Right lung (tissue), 2 donors: ENCODE measurements at regions not wholly inside any gene's neighbourhood (a gene's known extent, or its start where the extent isn't known, plus 50 kb on each side); places are given as distances from the start of the nearest gene placed in this dataset.
"Not testable (repeated sequence)": the region's sequence is repeated elsewhere in the genome, so short reads cannot be mapped to it uniquely, and the experiment has no call there.

ENCODE experiments used
- DNase-seq, 2 donors: peaks; one replicate each; pipeline ENCODE4 v3.0.0-alpha.2; 2013

- DNase-seq = no peak
Measured at GRCh38 chr7:118938845-118939244, 714.3 kb downstream of the ANKRD7 start.

DNA sequence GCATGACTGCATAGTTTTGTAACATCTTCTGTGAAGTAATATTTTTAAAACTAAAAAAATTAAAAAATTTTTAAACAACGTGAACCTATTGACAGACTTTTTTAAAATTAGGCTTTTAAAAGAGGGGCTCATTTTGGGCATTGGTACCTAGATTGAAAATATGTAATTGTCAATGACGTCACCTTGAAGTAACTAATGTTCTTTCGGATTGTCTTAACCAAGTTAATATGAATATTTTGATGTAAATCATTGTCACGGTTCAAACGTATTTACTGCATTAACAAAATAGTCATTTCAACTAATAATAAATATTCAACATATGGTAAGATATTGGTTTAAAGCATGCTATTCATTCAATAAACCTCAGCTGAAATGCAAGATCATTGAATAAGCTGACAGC is 719.8 kb downstream of the ANKRD7 start:
- no peak for DNase-seq

GRCh38 chr7:118945911-118946682 is 721.6 kb downstream of the ANKRD7 start:
- DNase-seq = no peak

DNA sequence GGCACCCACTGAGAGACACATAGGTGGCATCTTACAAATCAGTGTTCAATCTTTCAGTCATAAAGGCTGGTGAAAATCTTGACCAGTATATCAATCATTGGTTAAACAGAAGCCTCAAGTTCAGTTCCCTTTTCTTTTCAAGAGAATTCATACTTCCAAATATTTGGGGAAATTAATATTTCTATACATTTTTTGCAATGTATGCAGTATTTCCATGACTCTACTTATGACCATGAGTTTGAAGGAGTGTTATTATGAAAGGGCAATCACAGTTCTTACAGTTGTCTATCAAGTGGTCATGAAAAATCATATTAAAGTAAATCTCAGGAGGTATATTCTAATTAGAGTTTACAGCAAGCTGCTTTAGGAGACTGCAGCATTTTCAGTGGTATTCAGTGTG is 724.0 kb downstream of the ANKRD7 start:
- no peak for DNase-seq

DNA sequence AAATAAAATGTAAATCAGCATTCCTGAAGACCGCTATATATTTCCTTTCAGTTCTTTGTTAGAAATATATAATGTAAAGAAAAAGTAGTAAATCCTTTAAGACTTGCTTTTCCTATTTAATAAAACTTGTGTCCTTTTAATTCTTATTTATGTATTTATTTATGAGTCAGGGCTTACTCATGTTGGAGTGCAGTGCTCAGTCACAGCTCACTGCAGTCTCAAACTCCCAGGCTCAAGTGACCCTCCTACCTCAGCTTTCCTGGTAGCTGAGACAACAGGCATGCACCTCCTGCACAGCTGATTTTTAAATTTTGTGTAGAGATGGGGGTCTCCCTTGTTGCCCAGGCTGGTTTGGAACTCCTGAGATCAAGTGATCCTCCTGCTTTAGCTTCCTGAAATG is 724.5 kb downstream of the ANKRD7 start:
- DNase-seq = no peak

- DNase-seq = not testable (repeated sequence)
Measured at GRCh38 chr7:118956285-118956684, 731.8 kb downstream of the ANKRD7 start.

GRCh38 chr7:118969370-118969769 is 744.9 kb downstream of the ANKRD7 start:
- DNase-seq = no peak

GRCh38 chr7:118971706-118972105 is 747.2 kb downstream of the ANKRD7 start:
- no peak for DNase-seq

DNA sequence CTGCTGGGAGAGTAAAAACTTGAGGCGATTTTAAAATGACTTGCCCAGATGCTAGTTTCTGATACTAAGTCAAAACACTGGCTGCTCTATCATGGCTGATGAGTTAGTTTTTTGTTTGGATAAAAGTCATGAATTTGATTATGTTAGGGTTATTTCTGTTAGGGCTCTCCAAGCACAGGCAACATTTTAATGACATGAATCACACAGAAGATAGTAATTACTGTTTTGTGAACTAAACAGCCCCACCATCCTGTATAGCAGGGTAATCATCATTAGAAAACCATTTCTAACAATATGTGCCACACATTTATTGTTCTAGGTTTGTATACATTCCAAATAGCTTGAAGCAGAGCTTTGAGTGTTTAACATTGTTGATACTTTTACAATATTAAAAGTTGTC is 750.3 kb downstream of the ANKRD7 start:
- no peak for DNase-seq

DNA sequence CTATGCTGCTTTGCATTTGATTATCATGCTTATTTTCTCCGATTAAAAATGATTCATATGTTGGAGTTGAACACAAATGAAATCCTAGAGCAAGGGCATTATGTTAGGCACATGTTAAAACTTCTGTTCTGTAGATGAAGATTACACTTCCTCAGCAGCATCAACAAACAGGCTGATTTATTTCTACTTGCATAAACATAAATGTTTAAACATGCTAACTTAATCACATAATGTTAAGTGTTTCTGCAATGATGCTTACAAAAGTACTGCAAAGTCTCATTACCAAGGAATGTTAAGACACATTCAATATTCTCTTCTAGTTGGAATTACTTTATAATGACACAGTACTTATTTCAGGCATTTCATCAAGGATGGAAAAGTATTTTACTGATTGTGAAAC is 770.8 kb downstream of the ANKRD7 start:
- peak; percentile 69 to 81 for DNase-seq

DNA sequence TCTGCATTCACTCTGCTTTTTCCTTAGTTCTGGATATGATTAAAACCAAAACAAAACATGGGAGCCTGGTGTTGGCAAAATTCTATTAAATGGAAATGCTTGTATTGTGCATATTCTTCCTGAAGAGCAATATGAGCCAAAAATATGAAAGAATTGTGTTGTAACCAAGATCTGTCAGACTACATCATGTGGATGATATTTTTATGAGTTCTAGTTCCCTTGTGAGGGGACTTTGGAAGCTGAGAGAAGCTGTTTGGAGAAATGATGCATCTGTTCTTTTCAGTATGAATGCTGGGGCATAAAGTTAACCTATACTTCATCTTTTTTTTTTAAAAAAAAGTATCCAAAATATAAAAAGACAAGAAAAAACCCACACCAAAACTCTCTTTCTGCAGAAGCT is 782.7 kb downstream of the ANKRD7 start:
- peak; percentile 76 to 77 for DNase-seq

DNA sequence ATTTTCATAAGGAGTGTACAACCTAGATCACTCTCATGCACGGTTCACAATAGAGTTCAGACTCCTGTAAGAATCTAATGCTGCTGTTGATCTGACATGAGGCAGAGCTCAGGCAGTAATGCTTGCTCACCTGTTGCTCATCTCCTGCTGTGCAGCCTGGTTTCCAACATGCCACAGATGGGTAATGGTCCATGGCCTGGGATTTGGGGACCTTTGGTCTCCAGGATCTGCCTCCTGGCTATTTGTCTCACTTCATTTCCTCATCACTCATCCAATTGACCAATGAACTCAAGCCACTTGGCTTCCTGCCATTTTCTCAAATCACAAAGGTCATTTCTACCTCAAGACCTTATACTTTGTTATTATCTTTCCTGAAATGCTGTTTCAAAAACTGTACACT is 786.1 kb downstream of the ANKRD7 start:
- no peak for DNase-seq

DNA sequence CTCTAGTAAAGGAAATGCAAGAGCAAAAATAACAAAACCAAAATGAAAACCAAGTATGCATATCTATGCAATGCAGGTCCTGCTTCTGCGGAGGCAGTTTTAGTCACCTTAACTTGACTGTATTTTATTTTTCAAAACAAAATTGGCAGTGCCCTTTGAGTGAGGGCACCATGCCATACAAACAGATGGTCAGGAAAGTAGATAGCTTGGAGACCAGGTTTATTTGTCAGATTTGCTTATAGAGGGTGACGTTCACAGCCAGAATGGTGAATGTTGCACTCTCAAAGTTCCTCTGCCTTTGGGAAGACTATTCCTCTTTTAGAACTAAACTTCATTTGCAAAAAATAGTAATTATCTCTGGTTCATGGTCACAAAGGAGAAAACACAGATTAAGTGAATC is 801.9 kb downstream of the ANKRD7 start:
- no peak for DNase-seq

- no peak for DNase-seq
Measured at GRCh38 chr7:119028736-119029135, 804.2 kb downstream of the ANKRD7 start.

DNA sequence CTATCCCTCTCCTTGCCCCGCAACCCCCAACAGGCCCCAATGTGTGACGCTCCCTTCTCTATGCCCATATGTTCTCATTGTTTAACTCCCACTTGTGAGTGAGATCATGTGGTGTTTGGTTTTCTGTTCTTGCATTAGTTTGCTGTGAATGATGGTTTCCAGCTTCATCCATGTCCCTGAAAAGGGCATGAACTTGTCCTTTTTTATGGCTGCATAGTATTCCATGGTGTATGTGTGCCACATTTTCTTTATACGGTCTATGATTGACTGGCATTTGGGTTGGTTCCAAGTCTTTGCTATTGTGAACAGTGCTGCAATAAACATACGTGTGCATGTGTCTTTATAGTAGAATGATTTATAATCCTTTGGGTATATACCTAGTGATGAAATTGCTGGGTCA is 807.6 kb downstream of the ANKRD7 start:
- DNase-seq = not testable (repeated sequence)

GRCh38 chr7:119033641-119034040 is 809.1 kb downstream of the ANKRD7 start:
- DNase-seq = no peak

DNA sequence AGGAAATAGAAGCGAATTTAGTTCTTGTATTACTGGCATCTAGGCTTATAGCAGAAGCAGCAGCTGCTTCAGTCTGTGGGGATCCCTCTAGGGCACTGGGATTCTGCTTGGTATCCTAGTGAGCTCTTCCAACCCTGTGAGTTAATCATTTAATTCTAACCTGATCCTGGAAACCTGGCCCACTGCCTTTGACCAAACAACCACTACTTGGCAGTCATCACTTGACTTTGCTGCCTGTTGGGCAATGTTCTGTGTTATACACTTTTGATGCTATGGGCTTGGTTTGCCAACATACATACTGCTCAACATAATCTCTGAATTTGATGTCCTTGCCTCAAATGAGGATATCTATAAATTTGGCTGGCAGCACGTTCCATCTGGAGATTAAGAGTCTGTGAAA is 813.4 kb downstream of the ANKRD7 start:
- DNase-seq = no peak

DNA sequence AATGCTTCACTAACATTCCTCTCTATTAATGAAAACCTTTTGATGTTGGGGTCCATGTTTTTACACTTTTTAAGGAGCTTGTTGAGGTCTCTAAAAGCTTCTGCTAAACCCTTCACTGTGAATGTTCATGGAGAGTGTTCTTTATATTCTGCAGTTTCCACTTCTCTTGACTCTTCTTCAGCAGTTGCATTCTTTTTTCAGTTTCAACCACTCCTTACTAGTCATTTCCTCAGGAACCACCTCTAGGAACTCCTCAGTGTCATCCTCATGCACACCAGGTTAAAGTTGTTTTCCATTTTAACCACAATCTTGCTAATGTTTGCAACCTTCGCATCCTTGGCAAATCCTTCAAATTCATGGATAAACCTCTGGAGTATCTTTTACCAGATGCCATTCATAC is 821.6 kb downstream of the ANKRD7 start:
- DNase-seq = no peak

- no peak for DNase-seq
Measured at GRCh38 chr7:119065966-119066365, 841.5 kb downstream of the ANKRD7 start.

GRCh38 chr7:119086026-119086425 is 861.5 kb downstream of the ANKRD7 start:
- DNase-seq = no peak

DNA sequence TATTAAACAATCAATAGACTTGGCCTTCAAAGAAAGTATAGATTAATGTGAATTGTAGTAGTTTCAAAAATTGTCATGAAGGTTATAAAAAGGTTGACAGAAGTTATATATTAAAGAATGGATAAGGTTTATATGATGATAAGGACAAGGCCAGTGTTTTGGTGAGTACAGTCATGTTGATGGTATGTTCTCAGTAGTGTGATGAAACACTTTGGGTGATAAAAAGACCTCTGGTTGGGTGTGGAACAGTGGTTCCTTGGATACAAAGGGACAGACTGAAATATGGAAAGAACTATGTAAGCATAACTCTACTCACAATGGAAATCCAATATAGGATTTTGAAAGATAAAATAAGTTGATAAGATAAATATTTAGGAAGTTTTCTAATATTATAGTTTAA is 866.3 kb downstream of the ANKRD7 start:
- no peak for DNase-seq

DNA sequence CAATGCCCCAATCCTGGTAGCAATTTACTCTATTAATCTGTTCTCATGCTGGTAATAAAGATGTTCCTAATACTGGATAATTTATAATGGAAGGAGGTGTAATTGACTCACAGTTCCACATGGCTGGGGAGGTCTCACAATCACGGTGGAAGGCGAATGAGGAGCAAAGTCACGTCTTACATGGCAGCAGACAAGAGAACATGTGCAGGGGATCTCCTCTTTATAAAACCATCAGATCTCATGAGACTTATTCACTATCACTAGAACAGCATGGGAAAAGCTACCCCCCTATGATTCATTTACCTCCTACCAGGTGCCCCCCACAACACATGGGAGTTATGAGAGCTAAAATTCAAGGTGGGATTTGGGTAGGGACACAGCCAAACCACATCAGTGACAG is 872.2 kb downstream of the ANKRD7 start:
- DNase-seq = no peak

- DNase-seq = not testable (repeated sequence)
Measured at GRCh38 chr7:119100611-119101258, 876.2 kb downstream of the ANKRD7 start.

DNA sequence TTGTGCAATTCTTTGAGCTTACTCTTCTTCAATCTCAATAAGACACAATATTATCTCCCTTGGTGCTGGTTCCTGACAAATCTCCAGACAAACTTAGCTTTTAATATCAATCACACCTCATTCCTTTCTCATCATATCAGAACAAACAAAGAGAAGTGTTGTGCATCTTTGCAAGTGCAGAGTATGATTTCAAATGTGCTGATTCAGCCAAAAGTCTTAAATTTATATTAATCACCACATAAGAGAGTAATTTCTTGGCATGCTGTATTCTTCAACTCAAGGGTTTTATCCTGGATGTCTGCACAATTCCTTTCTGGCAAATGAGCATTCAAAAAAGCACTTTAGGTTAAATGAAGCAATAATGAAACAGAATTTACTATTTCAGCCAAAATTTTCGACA is 877.8 kb downstream of the ANKRD7 start:
- peak in 1 of 2 donors; percentile 4 for DNase-seq
